ENCODE measurements at regions not wholly inside any gene's neighbourhood (a gene's known extent, or its start where the extent isn't known, plus 50 kb on each side); places are given as distances from the start of the nearest gene placed in this dataset.

- no peak for DNase-seq (ENCODE audit: low spot score)
Observed at GRCh38 chr1:22285549-22286396, 142.9 kb upstream of the WNT4 start.

GRCh38 chr1:22286491-22286890, 143.6 kb upstream of the WNT4 start:
- no peak for DNase-seq (ENCODE audit: low spot score)

- DNase-seq (ENCODE audit: low spot score): no peak
Observed at GRCh38 chr1:22287273-22287672, 144.4 kb upstream of the WNT4 start.

- no peak for DNase-seq (ENCODE audit: low spot score)
Observed at GRCh38 chr1:22287946-22288520, 145.1 kb upstream of the WNT4 start.

- DNase-seq (ENCODE audit: low spot score): no peak
Observed at GRCh38 chr1:22288593-22289241, 145.8 kb upstream of the WNT4 start.

- DNase-seq (ENCODE audit: low spot score): no peak
Observed at GRCh38 chr1:22289307-22289995, 146.6 kb upstream of the WNT4 start.

- no peak for DNase-seq (ENCODE audit: low spot score)
Observed at GRCh38 chr1:22290157-22290556, 147.3 kb upstream of the WNT4 start.

- no peak for DNase-seq (ENCODE audit: low spot score)
Observed at GRCh38 chr1:22290611-22291010, 147.7 kb upstream of the WNT4 start.

- no peak for DNase-seq (ENCODE audit: low spot score)
Observed at GRCh38 chr1:22291057-22291456, 148.2 kb upstream of the WNT4 start.

GRCh38 chr1:22291494-22291893, 148.6 kb upstream of the WNT4 start:
- no peak for DNase-seq (ENCODE audit: low spot score)

- DNase-seq (ENCODE audit: low spot score): no peak
Observed at GRCh38 chr1:22292011-22292788, 149.3 kb upstream of the WNT4 start.

- DNase-seq (ENCODE audit: low spot score): no peak
Observed at GRCh38 chr1:22295396-22295795, 152.5 kb upstream of the WNT4 start.

GRCh38 chr1:22295856-22296255, 153.0 kb upstream of the WNT4 start:
- DNase-seq (ENCODE audit: low spot score): no peak

- DNase-seq (ENCODE audit: low spot score): no peak
Observed at GRCh38 chr1:22296701-22297591, 154.0 kb upstream of the WNT4 start.

GRCh38 chr1:22297999-22298398, 153.7 kb upstream of the ZBTB40 start:
- DNase-seq (ENCODE audit: low spot score): no peak

- no peak for DNase-seq (ENCODE audit: low spot score)
Observed at GRCh38 chr1:22303816-22304215, 147.8 kb upstream of the ZBTB40 start.

- no peak for DNase-seq (ENCODE audit: low spot score)
Observed at GRCh38 chr1:22309572-22309971, 142.1 kb upstream of the ZBTB40 start.

- DNase-seq (ENCODE audit: low spot score): no peak
Observed at GRCh38 chr1:22311461-22311860, 140.2 kb upstream of the ZBTB40 start.

GRCh38 chr1:22313321-22313720, 138.3 kb upstream of the ZBTB40 start:
- no peak for DNase-seq (ENCODE audit: low spot score)

GRCh38 chr1:22314706-22315105, 136.9 kb upstream of the ZBTB40 start:
- no peak for DNase-seq (ENCODE audit: low spot score)

Data from HuH-7.5 (cell line).